GM10266 (cell line): ENCODE measurements at regions not wholly inside any gene's neighbourhood (a gene's known extent, or its start where the extent isn't known, plus 50 kb on each side); places are given as distances from the start of the nearest gene placed in this dataset.

ENCODE experiments used
- DNase-seq: peaks from one replicate; pipeline ENCODE4 v3.0.0; 2012; ENCODE audit errors: extremely low spot score
- CTCF ChIP-seq: IDR thresholded peaks from 2 replicates; pipeline ENCODE4 v1.5.1; 2012; ENCODE audit warnings: mild to moderate bottlenecking, low read depth; ENCODE audit not compliant: control insufficient read depth, insufficient read depth; ENCODE audit errors: missing control alignments

GRCh38 chr9:95752129-95752731 is 123.3 kb upstream of the ERCC6L2 start:
- no peak for TF ChIP-seq CTCF
- DNase-seq: no peak

GRCh38 chr9:95751520-95751790 is 124.0 kb upstream of the ERCC6L2 start:
- TF ChIP-seq CTCF: no peak
- DNase-seq: no peak

GRCh38 chr9:95750725-95751519 is 124.6 kb upstream of the ERCC6L2 start:
- TF ChIP-seq CTCF: no peak
- no peak for DNase-seq

- no peak for DNase-seq
- no peak for TF ChIP-seq CTCF
Observed at GRCh38 chr9:95749493-95749892, 126.0 kb upstream of the ERCC6L2 start.

- no peak for DNase-seq
- no peak for TF ChIP-seq CTCF
Observed at GRCh38 chr9:95746408-95747180, 128.9 kb upstream of the ERCC6L2 start.

GRCh38 chr9:95742821-95743220 is 132.7 kb upstream of the ERCC6L2 start:
- TF ChIP-seq CTCF: no peak
- DNase-seq: no peak

GRCh38 chr9:95741631-95742030 is 133.9 kb upstream of the ERCC6L2 start:
- DNase-seq: no peak

More at GRCh38 chr9:95741631-95742030, 133.9 kb upstream of the ERCC6L2 start:
- TF ChIP-seq CTCF: no peak
